ENCODE measurements at regions not wholly inside any gene's neighbourhood (a gene's known extent, or its start where the extent isn't known, plus 50 kb on each side); places are given as distances from the start of the nearest gene placed in this dataset.

DNA sequence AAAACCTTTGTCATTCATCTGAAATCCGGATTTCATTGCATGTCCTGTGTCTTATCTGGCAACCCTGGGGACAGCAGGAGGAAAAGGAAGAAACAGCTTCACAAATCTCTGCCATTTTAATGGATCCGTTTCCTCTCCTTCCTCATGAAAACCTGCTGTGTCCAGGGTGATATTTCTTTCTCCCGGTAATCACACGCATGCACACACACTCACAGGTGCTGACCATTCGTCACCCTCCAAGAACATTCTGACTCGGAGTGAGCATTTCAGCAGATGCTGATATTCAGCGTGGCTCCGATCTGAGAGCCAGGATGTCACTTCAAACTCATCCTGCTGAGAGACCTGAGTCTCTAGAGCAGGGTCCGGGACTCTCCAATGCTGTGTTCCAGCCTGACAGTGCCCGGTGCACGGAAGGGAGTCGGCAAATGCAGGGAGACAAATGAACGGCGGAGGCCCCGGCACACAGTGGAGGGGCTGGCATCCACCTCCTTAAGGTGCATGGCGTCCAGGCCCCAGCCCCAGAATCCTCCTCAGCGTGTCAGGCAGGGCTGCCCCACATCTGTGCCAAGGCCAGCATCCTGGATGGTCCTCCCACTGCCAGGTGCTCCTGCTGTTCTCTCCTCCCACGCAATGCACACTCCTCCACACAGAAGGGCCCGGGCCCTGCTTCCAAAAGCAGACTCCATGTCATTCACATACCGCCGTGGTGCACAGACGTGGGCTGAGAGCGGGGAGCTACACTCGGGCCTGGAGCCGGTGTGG lies 70.7 kb downstream of the RBFOX3 start:
- DNase-seq: no peak

GRCh38 chr17:79538291-79538690 lies 72.6 kb downstream of the RBFOX3 start:
- no peak for DNase-seq

DNA sequence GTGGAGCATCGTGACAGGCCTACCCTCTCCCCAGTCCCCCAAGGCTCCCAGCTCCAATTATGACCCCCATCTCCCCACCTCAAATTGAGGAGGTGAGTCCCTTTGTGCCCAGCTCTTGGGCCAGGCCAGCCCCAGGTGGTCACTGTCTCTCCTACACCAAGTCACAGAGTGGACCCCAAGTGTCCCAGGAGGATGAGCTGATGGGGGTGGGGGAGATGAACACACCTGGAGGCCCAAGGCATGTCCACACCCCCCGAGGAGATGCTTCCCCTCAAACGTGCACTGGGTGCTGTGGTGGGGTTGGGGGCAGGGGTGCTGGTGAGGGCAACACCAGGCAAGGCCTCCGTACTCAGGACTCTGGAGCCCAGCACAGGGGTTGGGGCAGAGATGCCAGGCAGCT lies 73.2 kb downstream of the RBFOX3 start:
- DNase-seq: no peak

- no peak for DNase-seq
Measured at GRCh38 chr17:79537061-79537460, 73.8 kb downstream of the RBFOX3 start.

GRCh38 chr17:79536212-79536840 lies 74.5 kb downstream of the RBFOX3 start:
- no peak for DNase-seq

DNA sequence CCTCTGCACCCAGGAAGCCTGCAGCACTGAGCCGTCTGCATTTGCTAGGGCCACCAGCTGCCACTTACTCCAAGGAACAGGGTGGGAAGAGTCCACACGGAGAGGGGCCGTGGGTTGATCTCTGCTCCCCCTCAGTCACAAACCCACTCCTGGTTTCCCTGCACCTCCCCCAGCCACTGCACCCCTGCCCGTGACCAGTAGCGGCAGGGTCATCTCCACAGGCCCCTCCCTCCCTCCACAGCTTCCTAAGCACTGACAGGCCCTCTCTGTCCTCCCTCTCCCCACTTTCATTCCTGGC lies 75.2 kb downstream of the RBFOX3 start:
- no peak for DNase-seq

DNA sequence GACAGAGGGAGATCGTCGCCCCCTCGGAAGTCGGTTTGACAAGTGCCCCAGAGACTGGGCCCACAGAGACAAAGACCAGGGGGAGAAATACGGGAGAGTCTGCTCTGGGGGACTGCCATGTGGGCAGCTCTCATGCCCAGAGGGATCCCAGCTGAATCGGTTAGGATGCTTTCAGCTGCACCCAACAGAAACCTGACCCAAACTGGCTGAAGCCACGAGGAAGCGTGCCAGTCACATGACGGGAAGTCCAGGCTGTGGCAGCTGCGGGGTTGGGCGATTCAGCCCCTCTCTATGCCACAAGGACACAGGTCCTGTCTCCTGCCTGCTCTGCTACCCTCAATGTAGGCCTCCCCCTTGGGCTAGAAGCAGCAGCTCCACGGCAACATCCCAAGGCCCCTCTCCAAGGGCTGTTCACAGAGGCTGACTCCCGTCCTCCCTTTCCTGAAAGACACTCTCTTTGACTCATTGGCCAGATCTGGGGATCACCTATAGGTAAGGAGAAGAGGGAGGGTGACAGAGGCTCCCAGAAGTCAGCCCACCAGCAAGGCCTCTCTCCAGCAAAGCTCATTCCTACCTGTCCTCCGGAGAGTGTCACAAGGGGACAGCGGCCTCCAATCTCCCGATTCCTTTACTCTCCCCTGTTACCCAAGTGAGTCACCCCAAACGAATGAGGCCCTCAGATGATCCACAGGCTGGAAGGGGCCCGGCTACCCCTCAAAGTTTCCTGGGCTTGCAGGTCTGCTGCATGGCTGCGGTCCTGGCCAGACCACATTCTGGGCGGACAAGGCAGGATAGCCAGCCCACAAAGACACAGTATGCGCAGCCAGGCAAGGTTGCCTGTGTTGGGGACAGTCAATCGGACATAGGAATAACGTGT lies 75.8 kb downstream of the RBFOX3 start:
- no peak for DNase-seq

GRCh38 chr17:79534111-79534510 lies 76.7 kb downstream of the RBFOX3 start:
- no peak for DNase-seq

DNA sequence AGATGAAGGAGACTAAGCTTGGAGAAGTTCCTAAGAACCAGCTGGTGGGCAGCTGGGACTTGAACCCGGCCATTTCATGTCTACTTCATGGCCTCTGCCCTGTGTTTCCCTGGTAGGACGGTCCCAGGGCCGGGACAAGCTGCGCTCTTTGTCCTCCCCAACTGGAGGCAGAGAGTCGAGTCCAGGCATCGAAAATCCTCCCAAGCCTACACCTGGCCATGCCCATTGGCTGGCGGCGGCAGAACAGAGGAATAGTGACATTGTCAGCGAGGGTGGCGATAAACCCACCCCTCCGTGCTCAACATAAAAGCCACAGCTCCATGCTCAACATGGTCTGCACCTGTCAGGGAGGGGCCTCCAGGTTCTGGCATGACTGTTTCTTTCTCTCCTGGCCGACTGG lies 77.7 kb downstream of the RBFOX3 start:
- no peak for DNase-seq

DNA sequence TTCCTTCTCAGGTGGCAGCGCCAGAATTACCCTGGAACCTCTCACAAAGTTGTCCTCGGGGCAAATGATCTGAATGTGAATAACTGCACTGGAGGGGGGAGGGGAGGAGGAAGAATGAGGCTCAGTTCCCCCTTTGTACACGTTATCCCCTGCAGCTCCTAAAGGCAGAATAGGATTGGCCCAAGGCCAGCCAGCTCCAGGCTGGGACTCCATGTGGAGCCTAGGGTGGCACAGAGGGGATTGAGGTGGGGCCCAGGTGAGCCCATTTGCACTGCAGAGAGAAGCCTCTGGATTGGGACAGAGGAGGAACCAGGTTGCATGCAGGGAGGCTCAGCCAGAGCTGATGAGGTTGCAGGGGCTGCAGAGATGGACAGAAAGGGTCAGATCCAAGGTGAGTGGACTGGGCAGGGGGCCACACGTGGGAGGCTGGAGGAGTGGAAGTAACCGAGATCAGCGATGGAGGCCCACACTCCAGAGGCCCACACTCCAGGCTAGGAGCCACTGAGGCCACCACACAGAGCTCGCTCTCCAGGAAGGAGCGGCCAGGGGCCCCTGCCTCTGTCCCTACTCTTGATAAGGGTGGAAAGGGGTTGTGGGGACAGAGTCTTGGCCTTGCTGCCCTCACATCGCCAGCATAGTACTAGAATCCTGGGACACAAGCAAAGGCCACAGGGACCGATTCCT lies 78.6 kb downstream of the RBFOX3 start:
- DNase-seq: no peak

GRCh38 chr17:79531191-79532095 lies 79.4 kb downstream of the RBFOX3 start:
- no peak for DNase-seq

- no peak for DNase-seq
Measured at GRCh38 chr17:79530361-79531105, 80.3 kb downstream of the RBFOX3 start.

GRCh38 chr17:79529661-79530081 lies 81.2 kb downstream of the RBFOX3 start:
- no peak for DNase-seq

DNA sequence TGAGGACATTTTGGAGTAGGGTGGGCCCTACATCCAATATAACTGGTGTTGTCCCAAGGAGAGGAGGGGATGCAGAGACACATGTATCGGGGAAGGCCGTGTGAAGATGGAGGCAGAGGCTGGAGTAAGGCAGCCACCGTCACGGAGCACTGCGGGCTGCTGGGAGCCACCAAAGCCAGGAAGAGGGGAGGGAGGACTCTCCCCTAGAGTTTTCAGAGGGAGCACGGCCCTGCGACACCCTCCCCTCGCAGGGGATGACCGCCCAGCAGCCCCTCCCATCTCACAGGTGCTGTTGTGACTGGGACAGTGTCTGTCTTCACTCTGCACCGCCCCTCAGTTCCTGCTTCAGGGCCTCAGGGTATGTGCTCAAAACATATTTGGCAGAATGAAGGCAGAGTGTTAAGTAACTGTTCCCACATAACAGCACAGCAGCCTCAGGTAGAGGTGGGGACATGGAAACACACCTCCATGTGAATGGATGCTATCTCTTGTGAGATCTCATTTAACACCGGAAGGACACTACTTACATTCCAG lies 82.2 kb downstream of the RBFOX3 start:
- DNase-seq: no peak

GRCh38 chr17:79527306-79527705 lies 83.5 kb downstream of the RBFOX3 start:
- no peak for DNase-seq

DNA sequence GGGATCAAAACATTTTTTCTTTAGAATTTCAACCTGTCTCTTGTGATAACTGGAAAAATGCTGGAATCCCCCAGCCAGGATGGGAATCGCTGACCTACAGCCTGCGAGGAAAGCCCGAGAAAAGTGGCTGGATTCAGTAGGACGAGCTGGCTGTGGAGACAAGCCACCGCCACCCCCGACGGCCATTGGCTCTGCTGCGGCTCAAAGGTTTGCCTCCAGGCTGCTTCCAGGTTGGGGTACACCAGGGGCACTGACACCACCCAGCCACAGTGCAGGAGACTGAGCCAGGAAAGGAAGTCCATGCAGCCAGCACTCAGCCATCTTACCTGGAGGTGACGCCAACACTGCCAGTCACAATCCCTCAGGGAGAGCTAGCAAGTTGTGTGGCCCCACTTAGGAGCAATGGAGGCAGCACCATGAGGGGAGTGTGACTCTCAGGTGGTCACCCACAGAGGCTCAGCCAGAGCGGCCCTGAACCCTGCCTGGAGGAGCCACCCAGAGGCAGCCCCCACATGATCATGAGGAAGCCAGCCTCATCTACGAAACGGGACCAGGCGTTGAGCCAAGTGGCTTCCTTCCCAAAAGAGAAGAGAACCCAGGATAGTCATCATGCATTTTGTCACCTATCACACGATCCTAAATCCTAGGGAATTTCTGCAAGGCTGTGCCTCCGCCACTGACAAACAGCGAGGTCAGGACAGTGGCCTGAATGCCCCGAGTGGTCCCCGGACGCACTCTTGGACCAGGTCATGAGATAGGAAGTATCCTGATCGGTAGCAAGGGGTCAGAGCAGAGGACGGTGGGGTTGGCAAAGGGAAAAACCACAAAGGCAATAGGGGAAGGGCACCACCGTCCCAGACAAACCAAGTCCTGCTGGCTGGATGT lies 84.8 kb downstream of the RBFOX3 start:
- no peak for DNase-seq

DNA sequence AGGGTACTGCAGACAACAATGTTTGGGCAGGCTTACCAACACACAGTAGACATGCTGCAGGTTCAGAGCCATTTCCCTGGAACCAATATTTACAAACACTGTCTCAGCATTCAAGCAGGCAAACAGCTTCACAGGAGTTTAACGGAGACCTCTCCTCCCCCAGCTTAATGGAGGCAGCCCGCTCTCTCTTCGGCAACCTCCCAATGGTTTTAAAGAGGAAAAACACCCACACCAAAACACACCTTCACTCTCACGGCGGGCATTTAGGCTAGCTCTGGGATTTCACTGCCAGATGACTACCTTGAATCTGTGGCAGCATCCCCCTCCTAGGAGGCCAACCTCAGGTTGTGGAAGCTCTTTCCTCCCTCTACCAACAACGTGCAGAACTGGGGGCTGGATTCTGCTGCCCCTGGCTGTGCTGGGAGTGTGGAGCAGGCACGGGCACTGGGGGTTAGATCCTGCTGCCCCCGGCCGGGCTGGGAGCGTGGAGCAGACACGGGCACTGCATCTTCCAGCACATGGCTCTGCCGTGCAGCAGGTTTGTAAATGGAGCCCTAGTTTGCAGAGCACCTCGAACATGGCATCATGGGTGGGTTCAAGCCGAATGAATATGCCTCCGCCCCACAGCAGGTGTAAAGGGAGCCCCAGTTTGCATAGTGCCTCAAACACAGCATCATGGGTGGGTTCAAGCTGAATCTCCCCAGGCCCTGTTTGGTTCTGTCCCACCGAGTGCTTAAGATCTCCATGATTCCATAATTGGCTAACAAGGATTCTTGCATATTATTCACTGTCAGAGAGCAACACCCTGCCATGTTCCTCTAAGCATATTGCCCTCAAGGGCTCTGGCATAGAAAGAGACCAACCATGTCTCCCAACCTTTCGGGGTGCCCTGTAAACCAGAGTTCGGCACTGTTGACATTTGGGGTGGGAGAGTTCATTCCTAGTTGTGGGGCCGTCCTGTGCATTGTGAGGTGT lies 86.4 kb downstream of the RBFOX3 start:
- DNase-seq: no peak

DNA sequence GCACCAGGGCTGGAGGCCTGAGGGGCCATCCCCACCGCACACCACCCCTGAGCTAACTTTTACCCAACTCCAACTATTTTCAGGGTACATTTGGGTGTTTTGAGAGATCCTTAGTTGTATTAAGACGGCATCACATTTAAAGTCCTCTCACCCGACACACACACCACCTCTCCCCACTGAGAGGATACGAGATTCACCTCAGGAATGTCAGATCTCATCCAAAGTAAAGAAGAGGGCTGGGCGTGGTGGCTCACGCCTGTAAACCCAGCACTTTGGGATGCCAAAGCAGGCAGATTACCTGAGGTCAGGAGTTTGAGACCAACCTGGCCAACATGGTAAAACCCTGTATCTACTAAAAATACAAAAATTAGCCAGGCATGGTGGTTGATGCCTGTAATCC lies 88.4 kb downstream of the RBFOX3 start:
- DNase-seq: no peak

DNA sequence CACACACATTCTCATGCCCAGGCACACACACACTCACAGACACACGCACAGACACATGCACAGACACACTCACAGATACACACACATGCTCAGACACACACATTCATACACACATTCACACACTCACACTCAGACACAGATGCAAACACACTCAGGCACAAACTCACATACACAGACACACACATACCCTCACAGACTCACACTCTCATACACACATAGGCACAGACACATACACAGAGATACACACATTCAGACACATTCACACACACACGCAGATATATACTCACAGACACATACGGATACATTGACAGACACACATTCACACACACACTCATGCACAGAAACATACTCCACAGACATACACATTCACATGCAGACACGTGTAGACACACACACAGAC lies 89.6 kb downstream of the RBFOX3 start:
- no peak for DNase-seq
